ENCODE measurements at regions not wholly inside any gene's neighbourhood (a gene's known extent, or its start where the extent isn't known, plus 50 kb on each side); places are given as distances from the start of the nearest gene placed in this dataset.
"Not testable (repeated sequence)": the region's sequence is repeated elsewhere in the genome, so short reads cannot be mapped to it uniquely, and the experiment has no call there.

DNA sequence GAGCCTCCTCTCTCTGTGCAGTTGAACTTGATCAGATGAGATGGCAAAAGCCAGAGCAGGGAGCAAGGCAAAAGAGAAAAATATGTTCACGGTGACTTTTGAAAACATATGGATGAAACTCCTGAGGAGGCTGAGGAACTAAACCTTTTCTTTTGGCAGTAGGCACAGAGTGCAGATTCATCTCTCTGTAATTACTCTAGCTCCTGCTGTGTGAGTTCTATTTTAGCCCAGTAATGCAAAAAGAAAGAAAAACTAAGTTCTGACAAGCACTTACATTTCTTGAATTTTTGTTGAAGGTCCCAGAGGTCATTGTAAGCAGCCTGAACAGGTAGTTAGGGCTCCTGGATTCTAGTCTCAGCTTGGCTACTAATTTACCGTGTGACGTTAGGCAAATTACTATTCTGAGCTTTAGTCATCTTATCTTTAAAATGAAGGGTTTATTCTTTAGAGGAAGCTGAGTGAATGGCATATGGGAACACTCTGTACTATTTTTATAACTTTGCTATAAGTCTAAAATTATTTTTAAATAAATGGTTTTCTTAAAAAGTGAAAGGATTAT, 114.7 kb upstream of the NBPF26 start:
- DNase-seq (ENCODE audit: extremely low read depth, insufficient read length); H3K36me3 ChIP-seq (ENCODE audit: control insufficient read depth, insufficient read depth, low read length); H3K4me3 ChIP-seq (replicated peaks; ENCODE audit: low read depth, low read length); H3K27me3 ChIP-seq (replicated peaks; ENCODE audit: control insufficient read depth, insufficient read depth, low read length): not testable (repeated sequence)

DNA sequence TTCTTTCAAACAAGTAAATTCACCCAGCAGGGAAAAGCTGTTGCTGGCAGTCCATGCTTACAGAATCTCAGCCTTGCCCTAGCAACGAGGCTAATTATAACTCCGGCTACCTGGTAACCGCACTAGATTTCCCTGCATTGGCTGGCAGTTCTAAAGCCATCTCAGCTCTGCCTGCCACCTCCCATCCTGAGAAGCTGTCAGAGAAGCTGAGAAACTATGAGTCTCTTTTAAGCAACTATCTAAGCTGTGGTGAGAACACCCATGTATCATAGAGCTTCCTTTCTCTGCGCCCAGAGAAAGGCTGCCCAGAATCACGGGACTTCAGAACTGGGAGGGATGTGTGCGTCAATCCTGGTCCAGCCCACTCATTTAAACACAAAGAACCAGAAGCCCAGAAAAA, 113.9 kb upstream of the NBPF26 start:
- not testable (repeated sequence) for H3K27me3 ChIP-seq (replicated peaks; ENCODE audit: control insufficient read depth, insufficient read depth, low read length); H3K4me3 ChIP-seq (replicated peaks; ENCODE audit: low read depth, low read length); H3K36me3 ChIP-seq (ENCODE audit: control insufficient read depth, insufficient read depth, low read length); DNase-seq (ENCODE audit: extremely low read depth, insufficient read length)

DNA sequence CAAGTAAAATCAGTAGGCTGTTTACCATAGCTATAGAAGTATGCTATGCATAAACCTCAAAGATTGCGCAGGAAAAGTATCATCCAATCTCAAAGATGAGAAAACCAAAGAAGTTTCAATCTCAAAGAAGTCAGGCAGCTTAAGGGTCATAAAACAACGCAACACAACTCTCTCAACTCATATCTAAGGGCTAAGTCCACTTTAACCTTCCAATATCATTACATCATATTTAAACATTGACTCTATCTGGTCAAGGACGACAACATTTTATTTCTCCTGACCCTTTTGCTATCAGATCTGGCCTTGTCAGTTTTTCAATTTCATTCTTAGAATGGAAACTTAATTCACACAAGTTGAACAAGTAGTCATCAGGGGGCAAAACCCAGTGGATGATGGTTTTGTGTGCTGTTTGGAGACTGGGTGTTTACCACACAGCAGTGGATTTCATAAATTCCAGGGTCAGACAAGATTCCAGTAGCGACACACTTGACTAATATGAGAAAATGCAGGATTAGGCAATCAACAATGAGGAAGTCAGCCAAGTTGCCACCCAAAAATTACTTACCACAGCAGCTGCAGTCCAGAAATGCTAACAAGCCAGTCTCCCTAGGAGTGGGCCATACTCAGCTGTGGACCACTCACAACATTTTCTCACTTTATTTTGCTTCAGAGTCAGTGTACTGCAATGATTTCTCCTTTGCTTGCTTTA, 108.7 kb upstream of the NBPF26 start:
- not testable (repeated sequence) for H3K36me3 ChIP-seq (ENCODE audit: control insufficient read depth, insufficient read depth, low read length); H3K27me3 ChIP-seq (replicated peaks; ENCODE audit: control insufficient read depth, insufficient read depth, low read length); H3K4me3 ChIP-seq (replicated peaks; ENCODE audit: low read depth, low read length); DNase-seq (ENCODE audit: extremely low read depth, insufficient read length)

DNA sequence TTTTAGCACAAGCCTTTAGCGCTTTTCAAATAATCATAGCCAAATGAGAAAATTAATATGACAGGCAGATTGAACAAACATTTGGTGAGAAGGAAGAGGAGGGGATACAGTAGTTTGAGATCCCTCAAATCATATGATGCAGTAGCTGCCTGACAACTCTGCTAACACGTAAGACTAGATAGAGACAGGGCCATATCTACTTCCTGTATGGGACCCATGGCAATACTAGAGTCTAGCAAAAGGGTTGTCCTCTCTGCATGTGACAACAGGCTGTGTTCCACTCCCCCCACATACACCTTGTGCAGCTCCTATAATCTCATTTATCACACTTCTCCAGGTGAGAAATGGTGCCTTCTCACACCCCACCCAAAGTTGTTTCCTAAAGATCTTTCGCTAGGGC, 106.3 kb upstream of the NBPF26 start:
- not testable (repeated sequence) for H3K36me3 ChIP-seq (ENCODE audit: control insufficient read depth, insufficient read depth, low read length); H3K4me3 ChIP-seq (replicated peaks; ENCODE audit: low read depth, low read length); H3K27me3 ChIP-seq (replicated peaks; ENCODE audit: control insufficient read depth, insufficient read depth, low read length); DNase-seq (ENCODE audit: extremely low read depth, insufficient read length)

DNA sequence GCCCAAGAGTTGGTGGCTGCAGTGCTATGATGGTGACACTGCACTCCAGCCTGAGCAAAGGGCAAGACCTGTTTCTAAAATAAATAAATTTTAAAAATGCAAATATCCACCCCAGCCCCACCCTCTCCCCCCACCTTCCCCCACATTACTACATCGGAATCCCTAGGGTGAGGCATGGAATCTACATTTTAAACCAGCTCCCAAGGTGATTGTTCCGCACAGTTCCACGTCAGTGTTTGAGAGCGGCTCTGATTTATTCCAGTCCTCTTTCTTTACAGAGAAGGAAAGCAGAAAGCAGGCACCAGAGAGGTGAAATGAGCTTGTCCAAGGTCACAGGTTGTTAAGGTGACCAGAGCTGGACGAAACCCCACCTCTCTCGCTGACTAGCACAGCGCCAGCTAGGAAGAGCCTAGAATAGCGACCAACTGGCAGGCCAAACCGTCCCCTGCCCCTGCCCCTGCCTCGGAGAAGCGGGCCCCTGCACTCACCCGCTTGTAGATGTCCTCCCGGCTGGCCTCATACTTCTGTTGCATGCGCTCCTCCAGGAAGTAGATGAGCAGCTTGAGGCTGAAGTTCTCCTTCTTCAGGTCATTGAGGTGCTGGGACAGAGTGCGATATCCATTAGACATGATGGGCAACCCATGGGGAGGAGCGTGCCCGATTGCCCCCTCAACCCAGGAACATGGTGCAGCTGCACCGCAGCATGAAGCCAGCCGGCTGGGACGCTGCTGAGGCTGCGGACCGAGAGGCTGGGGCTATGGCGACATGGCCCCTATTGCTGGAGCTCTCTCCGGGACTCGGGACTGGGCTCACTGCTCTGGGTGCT, 103.7 kb upstream of the NBPF26 start:
- not testable (repeated sequence) for H3K27me3 ChIP-seq (replicated peaks; ENCODE audit: control insufficient read depth, insufficient read depth, low read length); H3K4me3 ChIP-seq (replicated peaks; ENCODE audit: low read depth, low read length); DNase-seq (ENCODE audit: extremely low read depth, insufficient read length); H3K36me3 ChIP-seq (ENCODE audit: control insufficient read depth, insufficient read depth, low read length)

DNA sequence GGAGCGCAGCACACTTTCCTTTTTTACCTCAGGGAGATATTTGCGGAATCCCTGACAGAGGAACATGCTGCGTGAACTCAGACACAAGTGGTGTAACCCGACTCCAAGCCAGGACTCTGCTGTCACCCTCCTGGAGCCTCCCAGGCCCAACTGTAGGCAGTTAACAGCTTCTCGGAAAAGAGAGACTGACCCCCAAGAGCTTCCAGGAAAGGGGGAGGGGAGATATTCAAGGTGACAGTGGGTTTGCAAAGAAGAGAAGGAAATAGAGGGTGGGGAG, 103.1 kb upstream of the NBPF26 start:
- DNase-seq (ENCODE audit: extremely low read depth, insufficient read length); H3K4me3 ChIP-seq (replicated peaks; ENCODE audit: low read depth, low read length); H3K27me3 ChIP-seq (replicated peaks; ENCODE audit: control insufficient read depth, insufficient read depth, low read length); H3K36me3 ChIP-seq (ENCODE audit: control insufficient read depth, insufficient read depth, low read length): not testable (repeated sequence)

DNA sequence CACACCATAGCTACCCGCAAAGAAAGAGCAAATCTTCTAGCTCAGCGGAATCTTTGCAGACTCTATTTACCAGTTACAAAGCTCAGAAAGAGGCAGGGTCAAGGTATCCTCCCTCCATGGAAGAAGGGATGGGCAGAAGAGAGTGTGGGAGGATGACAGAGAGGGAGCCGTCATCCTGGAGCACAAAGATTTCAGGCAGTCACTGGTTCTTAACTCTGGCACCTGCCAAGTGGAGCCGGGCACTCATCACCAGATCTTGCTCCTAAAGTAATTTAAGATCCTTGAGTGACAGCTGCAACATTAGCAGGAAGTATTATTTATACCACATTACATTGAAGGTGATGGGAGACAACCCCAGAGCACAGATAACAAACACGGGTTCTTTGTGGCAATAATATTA, 102.5 kb upstream of the NBPF26 start:
- H3K4me3 ChIP-seq (replicated peaks; ENCODE audit: low read depth, low read length); DNase-seq (ENCODE audit: extremely low read depth, insufficient read length); H3K36me3 ChIP-seq (ENCODE audit: control insufficient read depth, insufficient read depth, low read length); H3K27me3 ChIP-seq (replicated peaks; ENCODE audit: control insufficient read depth, insufficient read depth, low read length): not testable (repeated sequence)

DNA sequence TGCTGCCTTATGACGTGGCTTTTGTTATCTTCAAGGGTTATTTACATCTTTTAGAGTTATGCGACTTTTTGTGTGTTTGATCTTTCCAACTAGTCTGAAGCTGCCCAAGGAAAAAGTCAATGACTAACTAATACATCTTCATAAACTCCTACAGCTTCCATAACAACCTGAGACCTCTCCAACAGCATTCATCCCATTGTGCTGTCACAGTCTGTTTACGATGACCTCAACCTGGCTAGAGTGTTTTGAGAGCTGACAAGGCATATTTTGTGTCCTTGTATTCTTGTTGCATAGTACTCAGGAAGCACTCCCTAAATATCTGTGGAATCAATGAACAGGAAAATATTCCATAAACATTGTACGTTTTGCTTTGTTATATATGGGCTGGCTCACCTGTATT, 100.2 kb upstream of the NBPF26 start:
- not testable (repeated sequence) for H3K36me3 ChIP-seq (ENCODE audit: control insufficient read depth, insufficient read depth, low read length); DNase-seq (ENCODE audit: extremely low read depth, insufficient read length); H3K4me3 ChIP-seq (replicated peaks; ENCODE audit: low read depth, low read length); H3K27me3 ChIP-seq (replicated peaks; ENCODE audit: control insufficient read depth, insufficient read depth, low read length)

DNA sequence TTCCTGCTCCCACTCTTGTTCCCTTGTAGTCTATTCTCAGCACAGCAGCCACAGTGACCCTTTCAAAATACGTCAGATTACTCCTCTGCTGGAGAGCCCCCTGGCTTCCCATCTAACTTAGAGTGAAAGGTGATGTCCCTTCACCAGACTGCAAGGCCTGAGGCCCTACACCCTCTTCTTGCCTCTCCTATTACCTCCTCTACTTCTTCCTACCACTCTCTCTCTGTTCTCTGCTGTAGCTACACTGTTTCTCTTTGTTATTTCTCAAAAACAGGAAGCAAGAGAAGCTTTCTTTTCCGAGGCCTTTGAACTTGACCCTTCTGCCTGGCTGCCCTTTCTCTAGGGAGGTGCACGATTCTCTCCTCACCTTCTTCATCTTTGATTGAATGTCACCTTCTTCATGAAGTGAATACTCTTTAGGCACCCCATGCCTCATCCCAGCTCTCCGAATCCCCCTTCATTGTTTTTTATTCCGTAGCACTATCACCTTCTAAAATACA, 99.1 kb upstream of the NBPF26 start:
- H3K27me3 ChIP-seq (replicated peaks; ENCODE audit: control insufficient read depth, insufficient read depth, low read length); DNase-seq (ENCODE audit: extremely low read depth, insufficient read length); H3K4me3 ChIP-seq (replicated peaks; ENCODE audit: low read depth, low read length); H3K36me3 ChIP-seq (ENCODE audit: control insufficient read depth, insufficient read depth, low read length): not testable (repeated sequence)

DNA sequence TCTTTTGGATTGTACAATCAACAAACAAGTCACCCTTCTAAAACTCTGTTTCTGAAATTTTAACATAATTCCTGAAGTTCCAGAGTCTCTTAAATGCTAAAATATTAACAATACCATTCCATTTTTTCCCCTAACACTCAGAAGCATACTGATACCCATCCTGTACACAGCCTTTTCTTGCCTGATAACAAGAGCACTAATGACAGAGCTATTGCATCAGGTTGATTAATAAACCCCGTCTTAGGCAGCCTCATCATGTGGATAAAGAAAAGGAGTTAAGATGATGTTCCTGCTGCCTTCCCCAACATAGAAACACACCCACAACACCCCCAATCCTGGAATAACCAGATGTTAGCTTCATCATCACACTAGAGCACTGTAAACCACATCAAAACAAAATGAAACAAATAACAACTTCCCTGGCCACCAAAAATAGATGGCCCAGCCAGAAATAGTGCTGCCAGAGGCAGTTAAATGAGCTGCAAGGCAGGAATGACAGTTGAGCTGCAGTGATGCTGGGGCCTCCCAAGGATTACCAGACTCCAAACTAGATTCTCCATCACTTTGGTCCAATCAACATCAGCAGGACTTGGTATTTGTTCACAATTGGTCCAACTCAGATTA, 93.8 kb upstream of the NBPF26 start:
- not testable (repeated sequence) for H3K4me3 ChIP-seq (replicated peaks; ENCODE audit: low read depth, low read length); H3K36me3 ChIP-seq (ENCODE audit: control insufficient read depth, insufficient read depth, low read length); H3K27me3 ChIP-seq (replicated peaks; ENCODE audit: control insufficient read depth, insufficient read depth, low read length); DNase-seq (ENCODE audit: extremely low read depth, insufficient read length)

DNA sequence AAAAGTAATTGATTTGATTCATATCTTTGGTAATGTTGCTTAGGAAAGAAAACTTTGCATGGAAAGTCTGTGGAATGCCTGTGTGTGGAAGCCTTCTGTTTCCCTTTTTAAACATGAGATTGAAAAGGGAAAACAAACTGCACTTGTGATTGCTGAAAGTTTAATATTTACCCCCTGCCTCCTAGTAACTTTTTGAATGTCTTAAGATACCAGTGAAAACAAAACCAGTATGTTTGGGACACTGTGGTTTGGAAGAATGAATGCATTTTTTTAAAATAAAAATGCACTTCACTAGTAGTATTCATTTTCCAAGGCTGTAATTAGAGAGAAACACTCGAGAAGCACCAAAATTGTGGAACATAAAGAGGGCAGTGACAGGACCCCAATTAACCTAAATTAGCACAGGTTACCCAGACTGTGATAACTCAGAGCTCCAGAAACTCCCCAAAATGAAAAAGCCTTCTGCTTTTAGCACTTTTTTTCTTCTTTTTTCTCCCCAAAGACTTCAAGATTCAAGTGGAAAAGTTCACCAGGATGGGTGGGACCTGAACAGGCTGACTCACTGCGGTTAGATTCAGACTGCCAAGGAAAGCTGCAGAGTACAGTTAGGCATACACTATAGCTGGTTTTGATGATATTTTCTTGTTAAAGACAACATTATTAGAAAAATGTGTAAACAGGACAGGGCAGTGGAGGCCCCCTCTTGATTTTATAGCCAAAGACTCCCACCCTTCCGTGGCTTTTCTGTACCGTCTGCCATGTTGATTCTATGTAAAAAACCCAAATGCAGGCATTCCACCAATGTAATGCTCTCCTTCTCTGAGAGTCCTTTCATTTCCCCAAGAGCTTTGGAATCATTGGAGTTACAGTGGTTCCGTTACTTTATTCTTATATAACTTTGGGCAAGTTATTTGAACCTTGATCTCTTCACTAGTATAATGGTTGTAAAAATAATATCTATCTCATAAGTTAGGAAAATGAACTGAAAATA, 88.6 kb upstream of the NBPF26 start:
- H3K4me3 ChIP-seq (replicated peaks; ENCODE audit: low read depth, low read length); DNase-seq (ENCODE audit: extremely low read depth, insufficient read length); H3K36me3 ChIP-seq (ENCODE audit: control insufficient read depth, insufficient read depth, low read length); H3K27me3 ChIP-seq (replicated peaks; ENCODE audit: control insufficient read depth, insufficient read depth, low read length): not testable (repeated sequence)

DNA sequence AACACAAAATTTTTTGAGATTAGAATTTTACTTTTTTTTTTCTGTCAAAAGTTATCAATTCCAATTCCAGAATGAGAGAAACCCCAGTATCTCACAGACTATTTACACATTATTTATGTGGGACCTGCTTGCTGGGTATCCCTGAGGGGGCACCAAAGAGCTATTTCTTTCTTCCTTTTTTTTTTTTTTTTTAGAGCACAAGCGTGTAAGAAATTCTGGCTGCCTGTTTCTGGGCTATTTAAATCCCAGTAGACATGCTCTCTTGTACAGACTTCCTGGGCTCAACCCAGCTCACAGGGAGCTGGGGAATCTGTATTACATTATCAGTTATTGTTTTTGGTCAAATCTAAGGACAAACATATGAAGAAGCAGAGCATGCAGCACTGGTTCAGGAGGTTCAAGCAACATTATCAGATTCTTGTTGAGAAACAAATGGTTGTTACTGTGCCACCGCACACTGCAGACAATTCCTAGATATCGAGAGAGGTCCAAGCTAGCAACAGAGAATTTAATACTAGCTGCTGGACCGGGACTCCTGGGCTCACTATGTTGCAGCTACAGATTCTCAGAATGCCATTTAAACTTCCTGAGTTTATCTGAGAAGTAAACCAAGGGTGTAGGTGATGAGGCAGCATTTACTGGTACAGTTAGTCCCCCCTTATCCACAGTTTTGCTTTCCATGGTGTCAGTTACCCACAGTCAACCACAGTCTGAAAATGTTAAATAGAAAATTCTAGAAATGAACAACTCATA, 83.3 kb upstream of the NBPF26 start:
- not testable (repeated sequence) for H3K4me3 ChIP-seq (replicated peaks; ENCODE audit: low read depth, low read length); DNase-seq (ENCODE audit: extremely low read depth, insufficient read length); H3K27me3 ChIP-seq (replicated peaks; ENCODE audit: control insufficient read depth, insufficient read depth, low read length); H3K36me3 ChIP-seq (ENCODE audit: control insufficient read depth, insufficient read depth, low read length)

DNA sequence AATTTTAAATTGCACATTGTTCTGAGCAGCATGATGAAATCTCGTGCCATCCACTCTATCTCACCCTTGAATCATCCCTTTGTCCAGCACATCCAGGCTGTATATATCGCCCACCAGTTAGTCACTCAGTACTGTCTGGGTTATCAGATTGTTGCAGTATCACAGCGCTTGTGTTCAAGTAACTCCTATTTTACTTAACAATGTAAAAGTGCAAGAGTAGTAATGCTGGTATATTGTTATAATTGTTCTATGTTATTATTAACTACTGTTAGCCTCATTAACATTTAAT, 82.8 kb upstream of the NBPF26 start:
- not testable (repeated sequence) for DNase-seq (ENCODE audit: extremely low read depth, insufficient read length); H3K4me3 ChIP-seq (replicated peaks; ENCODE audit: low read depth, low read length); H3K36me3 ChIP-seq (ENCODE audit: control insufficient read depth, insufficient read depth, low read length); H3K27me3 ChIP-seq (replicated peaks; ENCODE audit: control insufficient read depth, insufficient read depth, low read length)

All from GM06990 (cell line).